NOMO-1 (cell line): ENCODE measurements at regions not wholly inside any gene's neighbourhood (a gene's known extent, or its start where the extent isn't known, plus 50 kb on each side); places are given as distances from the start of the nearest gene placed in this dataset.
"Not testable (repeated sequence)": the region's sequence is repeated elsewhere in the genome, so short reads cannot be mapped to it uniquely, and the experiment has no call there.

ENCODE experiments used
- DNase-seq, 2 experiments: peaks; one replicate each; lab custom pipeline; 2025; ENCODE audit not compliant: unreplicated experiment in 2 of 2; lab: John Stamatoyannopoulos, UW

GRCh38 chr14:82011460-82011859 lies 477.8 kb upstream of the SEL1L start:
- DNase-seq = no peak

DNA sequence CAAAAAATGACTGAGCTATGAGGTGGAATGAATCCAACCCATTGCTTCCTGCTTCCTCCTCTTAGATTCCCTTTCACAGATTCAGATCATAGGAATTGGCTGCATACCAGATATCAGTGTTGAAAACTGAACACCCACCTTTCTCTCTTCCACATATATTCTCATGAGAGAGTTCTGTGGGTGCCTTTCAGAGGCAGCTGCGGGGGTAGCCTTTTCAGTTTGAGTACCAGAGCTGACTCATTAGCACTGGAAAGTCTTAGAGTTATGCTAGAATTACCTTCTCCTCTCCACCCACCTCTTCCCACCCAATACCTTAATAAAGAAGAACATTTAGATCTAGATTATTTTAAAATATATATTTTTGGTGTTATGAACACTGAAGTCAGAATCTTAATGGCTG lies 495.4 kb upstream of the SEL1L start:
- no peak for DNase-seq

DNA sequence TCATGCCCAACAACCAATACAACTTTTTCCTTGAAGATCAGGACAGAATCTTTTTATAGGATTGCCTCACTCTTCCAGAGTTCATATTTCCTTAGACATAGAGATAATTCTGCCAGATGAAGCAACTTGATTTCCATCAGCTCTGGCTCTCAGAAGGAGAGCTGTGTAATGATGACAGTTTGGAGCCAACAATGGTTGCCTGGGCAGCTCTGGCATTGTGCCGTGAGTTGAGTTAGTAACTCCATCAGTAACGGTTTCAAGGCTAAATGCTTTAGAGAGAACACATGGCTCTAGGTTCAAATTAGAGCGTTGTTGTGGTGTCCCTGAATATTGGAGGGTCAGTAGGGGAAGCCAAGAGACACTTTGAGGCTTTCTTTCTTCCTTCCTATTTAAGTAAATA lies 501.7 kb upstream of the SEL1L start:
- no peak for DNase-seq

DNA sequence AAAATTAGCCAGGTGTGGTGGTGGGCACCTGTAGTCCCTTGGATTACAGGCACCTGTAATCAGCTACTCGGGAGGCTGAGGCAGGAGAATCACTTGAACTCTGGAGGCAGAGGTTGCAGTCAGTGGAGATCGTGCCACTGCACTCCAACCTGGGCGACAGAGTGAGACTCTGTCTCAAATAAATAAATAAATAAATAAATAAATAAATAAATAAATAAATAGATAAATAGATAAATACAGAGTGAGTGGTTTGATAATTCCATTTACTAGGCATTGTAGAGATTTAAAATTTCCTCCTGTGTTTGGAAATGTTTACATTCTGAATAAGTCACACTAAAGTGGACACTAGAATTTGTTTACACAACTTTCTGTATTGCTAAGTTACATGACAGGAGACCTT lies 504.4 kb upstream of the SEL1L start:
- not testable (repeated sequence) for DNase-seq

GRCh38 chr14:82045339-82045738 lies 511.7 kb upstream of the SEL1L start:
- no peak for DNase-seq

- DNase-seq = no peak
Observed at GRCh38 chr14:82046512-82047226, 513.0 kb upstream of the SEL1L start.

GRCh38 chr14:82047777-82048470 lies 514.3 kb upstream of the SEL1L start:
- DNase-seq = peak; percentile 11 to 40

DNA sequence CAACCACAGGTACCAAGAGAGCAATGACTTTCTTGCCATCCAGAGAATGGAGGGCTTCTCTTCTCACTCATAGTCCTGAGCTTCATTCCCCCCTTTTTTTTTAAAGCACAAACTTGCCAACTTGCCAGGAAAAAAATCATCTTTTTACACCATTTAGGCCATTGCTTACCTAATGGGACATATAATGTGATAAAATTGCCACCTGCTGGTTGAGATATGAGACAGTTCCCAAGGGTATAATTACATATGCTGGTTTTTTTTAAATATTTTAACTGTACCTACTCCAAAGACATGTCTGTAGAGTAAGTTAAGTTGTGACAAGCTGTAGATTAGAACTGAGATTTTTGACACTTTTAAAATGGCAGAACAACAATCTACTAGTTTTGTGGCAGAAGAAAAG lies 519.1 kb upstream of the SEL1L start:
- DNase-seq = no peak

DNA sequence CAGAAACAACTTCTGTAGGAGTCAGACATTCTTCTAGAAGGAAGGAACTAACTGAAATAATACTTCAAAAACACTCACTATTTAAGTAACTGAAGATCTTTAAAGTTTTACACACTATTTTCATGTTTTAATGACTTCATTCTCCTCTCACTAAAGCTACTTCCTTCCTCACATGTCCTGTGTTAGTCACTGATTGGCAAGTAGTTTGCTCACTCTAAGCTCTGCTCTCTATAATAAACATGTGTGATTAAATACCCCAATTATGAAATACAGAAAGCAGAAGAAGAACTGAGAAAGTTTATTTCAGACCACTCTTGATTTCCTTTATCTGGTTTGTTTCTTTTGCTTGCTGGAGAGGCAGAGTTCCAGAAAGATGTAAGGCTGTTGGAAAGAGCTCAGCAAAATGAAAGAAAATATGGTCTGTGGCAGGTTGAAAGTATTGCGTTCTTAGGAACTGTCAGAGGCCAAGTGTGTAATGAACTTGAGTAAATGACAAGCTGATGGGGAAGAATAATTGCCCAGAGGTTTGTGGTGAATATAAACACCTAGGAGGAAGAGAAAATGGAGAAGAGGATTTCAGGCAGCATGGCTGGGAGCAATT lies 522.0 kb upstream of the SEL1L start:
- peak; percentile 77 to 96 for DNase-seq

DNA sequence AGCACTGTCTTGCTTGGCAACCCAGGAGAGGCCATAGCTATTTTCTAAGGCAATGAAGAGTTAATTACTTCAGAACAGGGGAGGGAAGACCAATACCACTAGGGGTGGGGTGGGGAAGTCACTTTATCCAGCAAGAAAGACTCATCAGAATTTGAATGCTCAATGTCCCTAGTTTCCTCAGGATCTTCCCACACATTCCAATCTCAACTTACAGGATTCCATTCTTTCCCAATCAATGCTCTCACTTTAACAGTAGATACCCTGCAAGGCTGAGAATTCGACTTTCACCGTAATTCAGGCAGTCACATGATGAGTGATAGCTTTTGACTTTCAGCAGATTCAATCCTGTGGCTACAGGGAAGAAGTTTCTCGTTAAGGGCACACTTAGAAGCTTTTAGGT lies 526.6 kb upstream of the SEL1L start:
- no peak for DNase-seq

DNA sequence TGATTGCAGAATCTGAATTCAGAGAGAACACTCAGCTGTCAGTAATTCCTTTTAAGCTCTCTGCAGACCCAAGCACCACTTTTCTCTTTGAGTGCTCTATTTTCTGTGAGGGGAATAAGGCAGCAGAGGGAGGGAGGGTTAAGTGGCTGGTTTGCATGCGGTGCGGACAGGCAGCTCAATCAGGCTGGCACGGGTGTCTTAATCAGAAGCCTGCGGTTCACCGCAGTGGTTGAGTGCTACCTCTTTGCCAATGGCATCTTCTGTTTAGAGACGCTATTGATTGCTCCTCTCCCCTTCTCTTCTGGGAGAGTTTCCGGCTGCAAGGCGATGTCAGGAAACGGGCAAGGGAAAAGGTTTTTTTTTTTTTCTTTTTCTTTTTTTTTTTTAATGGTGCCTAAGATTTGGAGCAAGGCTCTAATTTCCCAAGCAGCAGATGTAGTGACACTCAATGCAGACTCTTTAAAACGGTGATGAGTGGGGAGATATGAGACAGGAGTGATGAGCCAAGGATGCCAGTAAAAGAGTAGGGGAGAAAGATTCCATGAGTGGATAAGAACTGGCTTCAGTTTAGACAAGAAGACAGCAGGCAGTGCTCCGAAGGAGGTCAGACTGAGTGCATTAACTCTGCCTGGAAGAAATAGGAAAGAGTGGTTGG lies 533.7 kb upstream of the SEL1L start:
- DNase-seq = no peak

GRCh38 chr14:82070040-82070439 lies 536.4 kb upstream of the SEL1L start:
- no peak for DNase-seq

DNA sequence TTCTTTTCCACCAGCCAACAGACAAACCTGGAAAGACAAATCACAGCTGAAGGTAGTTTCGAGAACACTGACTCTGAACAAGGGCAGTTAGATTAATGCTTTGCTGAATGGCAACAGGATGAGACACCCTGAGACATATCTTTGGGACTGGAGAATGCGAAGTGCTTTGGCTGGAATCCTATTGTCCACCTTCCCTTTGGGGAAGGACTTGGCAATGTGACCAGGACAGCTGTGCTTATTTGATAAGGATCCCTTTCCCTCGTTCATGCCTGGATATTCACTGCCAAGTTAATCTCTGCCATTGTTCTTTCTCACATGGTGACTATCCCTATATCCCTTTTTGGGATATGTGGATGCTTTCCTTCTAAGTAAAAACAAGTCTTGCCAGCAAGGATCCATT lies 537.1 kb upstream of the SEL1L start:
- no peak for DNase-seq

DNA sequence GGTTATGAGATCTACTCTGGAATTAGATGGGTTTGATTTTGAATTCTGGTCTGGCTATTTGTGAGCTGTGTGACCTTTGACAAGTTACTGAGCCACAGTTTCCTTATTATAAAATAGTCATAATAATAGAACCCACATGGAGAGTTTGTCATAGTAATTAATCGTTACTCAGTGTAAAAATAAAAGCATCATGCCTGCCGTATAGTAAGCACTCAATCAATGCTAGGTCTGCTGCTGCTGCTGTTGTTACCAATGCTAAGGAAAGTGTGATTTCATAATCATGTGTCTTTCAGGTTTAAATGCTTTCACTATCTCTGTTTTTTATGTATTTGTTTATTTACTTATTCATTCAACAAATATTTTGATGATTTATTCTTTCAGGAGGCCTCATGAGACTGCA lies 539.9 kb upstream of the SEL1L start:
- no peak for DNase-seq

DNA sequence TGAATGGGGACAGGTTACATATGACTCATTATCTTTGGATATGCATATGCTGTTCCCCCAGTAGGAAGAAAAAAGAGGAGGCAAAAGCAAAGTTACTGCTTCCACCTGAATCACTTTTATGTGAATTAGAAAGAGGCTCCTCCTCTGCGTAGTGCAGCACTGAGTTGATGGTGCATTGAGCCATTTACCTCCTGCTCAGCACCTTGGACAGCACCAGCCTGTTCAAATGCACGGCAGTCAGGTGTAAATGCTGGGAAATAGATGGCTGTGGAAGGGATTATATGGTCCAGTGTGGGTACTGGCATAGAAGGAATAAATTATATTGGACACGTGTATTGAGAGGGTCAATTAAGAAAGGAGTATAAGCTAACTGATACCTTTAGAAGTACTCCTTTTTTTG lies 541.9 kb upstream of the SEL1L start:
- DNase-seq = peak; percentile 0 to 25

- no peak for DNase-seq
Observed at GRCh38 chr14:82079553-82079952, 545.9 kb upstream of the SEL1L start.

DNA sequence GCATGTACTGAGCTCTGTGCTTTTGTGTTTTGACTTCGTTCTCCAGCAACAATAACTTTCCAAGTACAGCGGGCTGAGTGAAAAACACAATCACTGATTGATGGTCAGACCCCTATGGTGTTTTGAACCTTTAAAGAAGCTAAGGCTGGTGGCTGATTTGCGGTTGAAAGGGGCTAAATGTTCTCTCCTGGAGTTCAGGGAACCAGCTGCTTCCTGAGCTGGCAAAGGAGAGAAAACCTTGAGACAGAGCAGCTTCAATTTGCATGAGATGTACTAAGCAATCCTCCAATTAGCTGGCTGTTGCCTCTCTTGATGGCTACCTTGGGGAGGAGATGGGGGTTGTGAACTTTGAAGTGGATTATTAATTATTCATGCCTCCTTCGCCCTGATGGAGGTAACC lies 546.7 kb upstream of the SEL1L start:
- no peak for DNase-seq

DNA sequence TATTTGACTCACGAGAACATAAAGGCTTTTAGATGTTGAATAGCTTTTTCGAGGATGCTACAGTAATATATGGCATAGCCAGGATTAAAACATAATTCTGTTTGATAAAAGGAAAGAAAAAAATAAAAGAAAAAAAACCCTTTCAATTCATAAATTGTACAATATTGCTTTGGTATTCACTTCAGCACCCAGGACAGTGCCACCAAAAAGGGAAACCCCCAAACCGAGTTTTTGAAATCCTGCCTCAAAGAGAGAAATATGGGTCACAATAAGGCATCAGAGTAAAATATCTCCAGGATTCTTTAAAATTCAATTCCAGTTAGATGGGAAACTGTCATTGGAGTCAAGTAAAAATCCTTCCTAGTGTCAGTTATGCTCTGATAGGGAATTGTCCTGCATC lies 551.2 kb upstream of the SEL1L start:
- DNase-seq = peak in 1 of 2 experiments; percentile 19

DNA sequence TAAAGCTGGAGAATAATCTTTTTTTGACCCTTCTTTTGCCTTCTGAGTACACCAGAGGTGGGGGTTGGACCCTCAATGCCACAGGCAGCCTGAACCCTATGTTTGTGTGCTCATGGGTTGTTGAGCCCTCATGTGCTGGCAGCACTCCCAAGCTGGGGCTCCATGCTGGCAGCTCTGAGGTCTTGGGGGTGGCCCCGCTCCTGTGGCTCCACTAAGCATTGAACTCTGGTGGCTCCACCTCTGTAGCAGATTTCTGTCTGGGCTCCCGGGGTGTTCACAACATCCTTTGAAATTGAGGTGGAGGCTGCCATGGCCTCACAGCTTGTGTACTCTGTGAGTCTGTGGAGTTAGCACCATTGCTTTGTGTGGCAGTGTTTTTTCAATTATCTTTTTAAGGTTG lies 557.4 kb upstream of the SEL1L start:
- DNase-seq = no peak

- no peak for DNase-seq
Observed at GRCh38 chr14:82094829-82095345, 561.2 kb upstream of the SEL1L start.

DNA sequence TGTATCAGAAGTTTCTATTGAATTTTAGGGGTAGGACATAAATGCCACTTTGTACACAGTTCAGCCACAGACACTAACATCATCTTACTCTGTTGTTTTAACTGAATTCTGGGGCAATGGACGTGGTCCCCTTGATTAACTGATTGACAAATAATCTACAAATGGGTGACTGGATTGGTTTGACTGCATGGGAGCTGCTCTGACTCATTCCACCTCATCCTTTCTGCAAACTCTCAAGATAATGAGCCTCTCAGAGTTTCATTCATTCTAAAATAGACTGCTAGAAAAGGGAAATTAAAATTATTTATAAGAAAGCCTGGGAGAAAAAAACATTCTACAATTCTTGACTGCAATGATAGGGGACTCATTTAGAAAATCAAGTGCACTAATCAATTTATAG lies 570.4 kb upstream of the SEL1L start:
- no peak for DNase-seq
